WI38 (cell line): ENCODE measurements at regions not wholly inside any gene's neighbourhood (a gene's known extent, or its start where the extent isn't known, plus 50 kb on each side); places are given as distances from the start of the nearest gene placed in this dataset.
"Not testable (repeated sequence)": the region's sequence is repeated elsewhere in the genome, so short reads cannot be mapped to it uniquely, and the experiment has no call there.

Experiments
- H3K4me3 ChIP-seq: 2 replicates; pipeline ENCODE4 v1.5.1; 2011; ENCODE audit warnings: low read depth, mild to moderate bottlenecking, control low read depth, low read length
- CTCF ChIP-seq: IDR thresholded peaks from 2 replicates; pipeline ENCODE4 v1.5.1; 2012; ENCODE audit warnings: low read depth, mild to moderate bottlenecking, control low read depth, low read length

GRCh38 chr10:63689768-63690167 lies 168.6 kb downstream of the REEP3 start:
- no peak for TF ChIP-seq CTCF
- H3K4me3 ChIP-seq, result no peak overlapping the region

- no peak overlapping the region for H3K4me3 ChIP-seq
- TF ChIP-seq CTCF, result no peak
Observed at GRCh38 chr10:63692220-63692896, 171.2 kb downstream of the REEP3 start.

GRCh38 chr10:63693021-63693420 lies 171.8 kb downstream of the REEP3 start:
- H3K4me3 ChIP-seq, result not testable (repeated sequence)

- TF ChIP-seq CTCF, result no peak
- no peak overlapping the region for H3K4me3 ChIP-seq
Observed at GRCh38 chr10:63696205-63696604, 175.0 kb downstream of the REEP3 start.

GRCh38 chr10:63697956-63698786 lies 177.0 kb downstream of the REEP3 start:
- no peak overlapping the region for H3K4me3 ChIP-seq
- no peak for TF ChIP-seq CTCF

GRCh38 chr10:63698787-63699150 lies 177.6 kb downstream of the REEP3 start:
- no peak for TF ChIP-seq CTCF
- no peak overlapping the region for H3K4me3 ChIP-seq

- peak overlapping the region; percentile 23; the same call in 1 of the 2 replicates for H3K4me3 ChIP-seq
- no peak for TF ChIP-seq CTCF
Observed at GRCh38 chr10:63699785-63700613, 178.8 kb downstream of the REEP3 start.
